ENCODE measurements at regions not wholly inside any gene's neighbourhood (a gene's known extent, or its start where the extent isn't known, plus 50 kb on each side); places are given as distances from the start of the nearest gene placed in this dataset.

GRCh38 chr4:64156253-64156652, 253.0 kb downstream of the TECRL start:
- no peaks in the 10 kb centered on the region for H3K27me3 ChIP-seq (replicated peaks; ENCODE audit: insufficient read depth, low read depth, low read length, poor library complexity)
- H3K36me3 ChIP-seq (ENCODE audit: insufficient read depth, low read length, poor library complexity, severe bottlenecking): no peaks in the 10 kb centered on the region
- intact Hi-C loops (cut with micrococcal nuclease; ENCODE audit: unreplicated experiment): no loop called here
- no peaks in the 10 kb centered on the region for H3K9me3 ChIP-seq (ENCODE audit: low read depth, low read length, poor library complexity, severe bottlenecking)
- POLR2A ChIA-PET (ENCODE audit: low non-redundant PET): no interaction called here
- no peak overlapping the region for H3K4me3 ChIP-seq (ENCODE audit: low read depth, low read length, poor library complexity, severe bottlenecking)
- BruUV-seq (replicated peaks): no TSS peak
- no peak for DNase-seq (ENCODE audit: low spot score)
- TF ChIP-seq CTCF (conservative IDR thresholded peaks at IDR 0.05; ENCODE audit: low read depth, low read length): no peak
- no peak for TF ChIP-seq EZH2 (IDR thresholded peaks at IDR 0.05; ENCODE audit: borderline replicate concordance, low read depth, low read length, poor library complexity, severe bottlenecking)
- CTCF ChIA-PET: no interaction called here
- H3K4me1 ChIP-seq (ENCODE audit: insufficient read depth, low read length, poor library complexity, severe bottlenecking): no peaks in the 10 kb centered on the region
- no peak overlapping the region for H3K27ac ChIP-seq (ENCODE audit: low read depth, low read length, poor library complexity, severe bottlenecking)

- H3K9me3 ChIP-seq (ENCODE audit: low read depth, low read length, poor library complexity, severe bottlenecking): no peaks in the 10 kb centered on the region
- no peaks in the 10 kb centered on the region for H3K36me3 ChIP-seq (ENCODE audit: insufficient read depth, low read length, poor library complexity, severe bottlenecking)
- no peaks in the 10 kb centered on the region for H3K4me1 ChIP-seq (ENCODE audit: insufficient read depth, low read length, poor library complexity, severe bottlenecking)
- no TSS peak for BruUV-seq (replicated peaks)
- H3K4me3 ChIP-seq (ENCODE audit: low read depth, low read length, poor library complexity, severe bottlenecking): no peak overlapping the region
- no peak for DNase-seq (ENCODE audit: low spot score)
- no peak for TF ChIP-seq EZH2 (IDR thresholded peaks at IDR 0.05; ENCODE audit: borderline replicate concordance, low read depth, low read length, poor library complexity, severe bottlenecking)
- TF ChIP-seq CTCF (conservative IDR thresholded peaks at IDR 0.05; ENCODE audit: low read depth, low read length): no peak
- CTCF ChIA-PET: no interaction called here
- no peak overlapping the region for H3K27ac ChIP-seq (ENCODE audit: low read depth, low read length, poor library complexity, severe bottlenecking)
- POLR2A ChIA-PET (ENCODE audit: low non-redundant PET): no interaction called here
- H3K27me3 ChIP-seq (replicated peaks; ENCODE audit: insufficient read depth, low read depth, low read length, poor library complexity): no peaks in the 10 kb centered on the region
- intact Hi-C loops (cut with micrococcal nuclease; ENCODE audit: unreplicated experiment): no loop called here
These were observed 263.2 kb downstream of the TECRL start for GRCh38 chr4:64146030-64146429.

- no peak overlapping the region for H3K4me3 ChIP-seq (ENCODE audit: low read depth, low read length, poor library complexity, severe bottlenecking)
- CTCF ChIA-PET: no interaction called here
- no peak for DNase-seq (ENCODE audit: low spot score)
- POLR2A ChIA-PET (ENCODE audit: low non-redundant PET): no interaction called here
- no peaks in the 10 kb centered on the region for H3K4me1 ChIP-seq (ENCODE audit: insufficient read depth, low read length, poor library complexity, severe bottlenecking)
- no peaks in the 10 kb centered on the region for H3K27me3 ChIP-seq (replicated peaks; ENCODE audit: insufficient read depth, low read depth, low read length, poor library complexity)
- BruUV-seq (replicated peaks): no TSS peak
- TF ChIP-seq CTCF (conservative IDR thresholded peaks at IDR 0.05; ENCODE audit: low read depth, low read length) (no peak), EZH2 (IDR thresholded peaks at IDR 0.05; ENCODE audit: borderline replicate concordance, low read depth, low read length, poor library complexity, severe bottlenecking) (no peak)
- H3K36me3 ChIP-seq (ENCODE audit: insufficient read depth, low read length, poor library complexity, severe bottlenecking): no peaks in the 10 kb centered on the region
- no peak overlapping the region for H3K27ac ChIP-seq (ENCODE audit: low read depth, low read length, poor library complexity, severe bottlenecking)
- H3K9me3 ChIP-seq (ENCODE audit: low read depth, low read length, poor library complexity, severe bottlenecking): no peaks in the 10 kb centered on the region
- intact Hi-C loops (cut with micrococcal nuclease; ENCODE audit: unreplicated experiment): no loop called here
These were observed 264.3 kb downstream of the TECRL start for GRCh38 chr4:64144994-64145393.

Measured in A673 (cell line).